GM12878 (cell line): ENCODE measurements at regions not wholly inside any gene's neighbourhood (a gene's known extent, or its start where the extent isn't known, plus 50 kb on each side); places are given as distances from the start of the nearest gene placed in this dataset.

Experiments used
- ATAC-seq: fragments of 200-7000 bp; cut with Tn5 transposase; 3 replicates; pipeline ENCODE4 v1.9.1; 2020; ENCODE audit warnings: mild to moderate bottlenecking, moderate library complexity
- BruUV-seq: library from RNA; stranded (reverse); fragments of 400-500 nt; replicated peaks from 2 replicates; lab custom pipeline; 2021; lab: Mats Ljungman, UMichigan
- CTCF ChIA-PET: fragments of 300-600 bp; sonication (Branson Sonifier 250); formaldehyde crosslinking; extraction: SDS; loops from one replicate; lab custom pipeline; 2021; ENCODE audit warnings: inconsistent platforms; lab: Yijun Ruan, JAX
- POLR2A ChIA-PET: fragments of 350-600 bp; formaldehyde crosslinking; extraction: SDS; loops from one replicate; lab custom pipeline; 2021; ENCODE audit warnings: inconsistent platforms; lab: Charles Lee
- RAD21 ChIA-PET: fragments of 300-600 bp; sonication (Branson Sonifier 250); formaldehyde crosslinking; loops from one replicate; lab custom pipeline; 2023; ENCODE audit warnings: antibody characterized with exemption; ENCODE audit not compliant: unreplicated experiment; lab: Charles Lee
- SMC1A ChIA-PET: fragments of 300-600 bp; sonication (Branson Sonifier 250); formaldehyde crosslinking; loops from one replicate; lab custom pipeline; 2023; ENCODE audit not compliant: unreplicated experiment, uncharacterized antibody; lab: Charles Lee
- DNase-seq: peaks from one replicate; pipeline ENCODE4 v3.0.0-alpha.2; 2011; ENCODE audit warnings: low read depth, low spot score
- FAIRE-seq: peaks from 3 replicates; lab custom pipeline; 2011; peaks lifted over from hg19 to GRCh38; lab: Jason Lieb, UNC
- H2AFZ ChIP-seq: 2 replicates; pipeline ENCODE4 v1.6.0; 2011; ENCODE audit warnings: low read depth, low read length, control low read depth; ENCODE audit not compliant: control insufficient read depth
- H3K27ac ChIP-seq: 2 replicates; pipeline ENCODE4 v1.5.1; 2011; ENCODE audit warnings: control low read depth; ENCODE audit not compliant: control insufficient read depth, insufficient read depth
- H3K27me3 ChIP-seq, 2 experiments: replicated peaks in 1 of 2; 2 replicates each; pipeline versions ENCODE4 v1.6.0 to v1.6.1; 2011; ENCODE audit warnings: low read length in 1 of 2; ENCODE audit not compliant: control insufficient read depth in 2 of 2, insufficient read depth in 2 of 2
- H3K36me3 ChIP-seq, 2 experiments: 2 replicates each; pipeline ENCODE4 v1.5.1; 2011; ENCODE audit warnings: low read length in 1 of 2; ENCODE audit not compliant: control insufficient read depth in 2 of 2, insufficient read depth in 2 of 2
- H3K4me1 ChIP-seq: 2 replicates; pipeline ENCODE4 v1.6.1; 2011; ENCODE audit warnings: mild to moderate bottlenecking, low read length, moderate library complexity, mixed read lengths; ENCODE audit not compliant: control insufficient read depth, insufficient read depth
- H3K4me2 ChIP-seq: 2 replicates; pipeline ENCODE4 v1.6.0; 2011; ENCODE audit warnings: control low read depth; ENCODE audit not compliant: control insufficient read depth, insufficient read depth
- H3K4me3 ChIP-seq: fragments of 200-600 bp; sonication (generic); 2 replicates; pipeline ENCODE4 v1.5.1; 2016
- H3K79me2 ChIP-seq: 2 replicates; pipeline ENCODE4 v1.6.0; 2011; ENCODE audit warnings: low read length; ENCODE audit not compliant: control insufficient read depth, insufficient read depth
- H3K9ac ChIP-seq: 2 replicates; pipeline ENCODE4 v1.8.0; 2011; ENCODE audit warnings: low read length, control low read depth, mixed read lengths; ENCODE audit not compliant: control insufficient read depth, insufficient read depth
- H3K9me3 ChIP-seq: replicated peaks from 3 replicates; pipeline ENCODE4 v1.5.1; 2011; ENCODE audit warnings: mild to moderate bottlenecking, low read length; ENCODE audit not compliant: control insufficient read depth, insufficient read depth
- H4K20me1 ChIP-seq: 2 replicates; pipeline ENCODE4 v1.6.0; 2011; ENCODE audit not compliant: control insufficient read depth, insufficient read depth
- CEBPB ChIP-seq, 2 experiments: fragments of 150-350 bp in 1 of 2; IDR thresholded peaks; 2 replicates each; pipeline ENCODE4 v1.6.1; 2012 to 2014; ENCODE audit warnings: low read depth in 2 of 2, low read length in 2 of 2, borderline replicate concordance in 1 of 2, inconsistent platforms in 1 of 2
- JUNB ChIP-seq: IDR thresholded peaks from 2 replicates; pipeline ENCODE4 v1.6.1; 2016; ENCODE audit warnings: antibody characterized with exemption, mild to moderate bottlenecking
- NBN ChIP-seq: fragments of 450-650 bp; IDR thresholded peaks from 2 replicates; pipeline ENCODE4 v1.6.1; 2016
- PML ChIP-seq: IDR thresholded peaks from 2 replicates; pipeline ENCODE4 v1.6.1; 2012; ENCODE audit warnings: low read length, inconsistent platforms
- SIN3A ChIP-seq: IDR thresholded peaks from 2 replicates; pipeline ENCODE4 v1.6.1; 2012; ENCODE audit warnings: low read depth, low read length, improper control_type of control experiment
- ZNF274 ChIP-seq: IDR thresholded peaks from one replicate; pipeline ENCODE4 v1.8.0; 2011; ENCODE audit not compliant: insufficient read length, insufficient read depth
- WGBS: methylation state at CpG from one replicate; pipeline ENCODE4 v1.1.6; 2016; ENCODE audit warnings: low lambda C conversion rate; ENCODE audit not compliant: insufficient replicate concordance, insufficient coverage; ENCODE audit errors: missing lambda C conversion rate; 5-methylcytosine and 5-hydroxymethylcytosine counted together
- in situ Hi-C: fragments of 300-500 bp; cut with MboI; formaldehyde crosslinking; loops from 9 replicates; pipeline ENCODE4 v1.14.3; 2018; ENCODE audit warnings: mixed read lengths
- intact Hi-C: fragments of 100-400 bp; cut with micrococcal nuclease; formaldehyde crosslinking; loops from one replicate; pipeline ENCODE4 v1.14.2; 2022; ENCODE audit not compliant: unreplicated experiment
- TF ChIP-seq, protein P1 (sequence below): fragments of 150-350 bp; IDR thresholded peaks from 2 replicates; pipeline ENCODE4 v1.6.1; 2014; ENCODE audit warnings: mild to moderate bottlenecking, low read depth, low read length
- TF ChIP-seq, protein P2 (sequence below): IDR thresholded peaks from 2 replicates; pipeline ENCODE4 v1.6.1; 2012; ENCODE audit warnings: mild to moderate bottlenecking, low read depth, low read length
- TF ChIP-seq, protein P3 (sequence below): IDR thresholded peaks from 2 replicates; pipeline ENCODE4 v1.6.1; 2011; ENCODE audit warnings: low read depth, mild to moderate bottlenecking, low read length, moderate library complexity, borderline replicate concordance; ENCODE audit errors: extremely low read depth
- TF ChIP-seq, protein P4 (sequence below): fragments of 450-650 bp; IDR thresholded peaks from 2 replicates; pipeline ENCODE4 v1.6.1; 2016; ENCODE audit warnings: mild to moderate bottlenecking, moderate library complexity, borderline replicate concordance
- TF ChIP-seq, protein P5 (sequence below): fragments of 450-650 bp; IDR thresholded peaks from 2 replicates; pipeline ENCODE4 v1.6.1; 2018; ENCODE audit warnings: mild to moderate bottlenecking, low read depth, moderate library complexity; ENCODE audit not compliant: partially characterized antibody

DNA sequence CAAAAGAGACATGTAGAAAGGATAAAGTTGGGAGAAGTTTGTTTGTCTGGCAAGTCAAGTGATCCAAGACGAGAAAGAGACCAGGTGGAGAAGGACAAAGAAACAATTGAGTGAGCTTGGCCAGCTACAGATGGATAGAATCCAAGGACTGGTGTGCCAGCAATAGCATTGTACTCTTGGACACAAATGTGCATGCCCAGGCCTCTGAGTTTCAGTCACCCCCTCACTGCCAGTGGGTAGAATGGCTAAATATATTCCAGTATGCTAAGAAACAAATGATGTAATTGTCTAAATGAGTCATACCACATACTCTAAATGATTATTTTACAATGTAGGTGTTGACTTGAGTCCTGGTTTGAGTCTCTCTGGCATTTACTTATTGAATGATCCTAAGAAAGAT is 881.3 kb downstream of the LRRTM4 start:
- Histone ChIP-seq H3K27ac (no peak overlapping the region), H3K4me1 (no peaks in the 10 kb centered on the region), H3K4me3 (no peak overlapping the region), H3K27me3 (no peaks in the 10 kb centered on the region), H3K36me3 (no peaks in the 10 kb centered on the region), H4K20me1 (no peaks in the 10 kb centered on the region), H3K9me3 (no peaks in the 10 kb centered on the region), H3K9ac (no peak overlapping the region), H2AFZ (no peak overlapping the region), H3K79me2 (no peaks in the 10 kb centered on the region), H3K4me2 (no peak overlapping the region)
- WGBS = 0% methylated on average over 1 of the region's 1 CpG
- intact Hi-C loops (no loop called here), in situ Hi-C loops (no loop called here)
- no peak for FAIRE-seq
- ATAC-seq = peak; percentile 88
- no peak for DNase-seq
- CTCF ChIA-PET = no interaction called here
- POLR2A ChIA-PET = no interaction called here
- BruUV-seq = no TSS peak
- SMC1A ChIA-PET = no interaction called here
- RAD21 ChIA-PET = no interaction called here
- TF ChIP-seq ZNF274 (no peak), NBN (no peak), SIN3A (no peak), CEBPB (IDR thresholded peaks at IDR 0.05; ENCODE audit: borderline replicate concordance in 1 of 2, low read depth in 2 of 2, low read length in 2 of 2) (no peak), PML (no peak), JUNB (peak; percentile 62)
- TF ChIP-seq, protein P1, sequence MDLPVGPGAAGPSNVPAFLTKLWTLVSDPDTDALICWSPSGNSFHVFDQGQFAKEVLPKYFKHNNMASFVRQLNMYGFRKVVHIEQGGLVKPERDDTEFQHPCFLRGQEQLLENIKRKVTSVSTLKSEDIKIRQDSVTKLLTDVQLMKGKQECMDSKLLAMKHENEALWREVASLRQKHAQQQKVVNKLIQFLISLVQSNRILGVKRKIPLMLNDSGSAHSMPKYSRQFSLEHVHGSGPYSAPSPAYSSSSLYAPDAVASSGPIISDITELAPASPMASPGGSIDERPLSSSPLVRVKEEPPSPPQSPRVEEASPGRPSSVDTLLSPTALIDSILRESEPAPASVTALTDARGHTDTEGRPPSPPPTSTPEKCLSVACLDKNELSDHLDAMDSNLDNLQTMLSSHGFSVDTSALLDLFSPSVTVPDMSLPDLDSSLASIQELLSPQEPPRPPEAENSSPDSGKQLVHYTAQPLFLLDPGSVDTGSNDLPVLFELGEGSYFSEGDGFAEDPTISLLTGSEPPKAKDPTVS = no peak
- TF ChIP-seq, protein P2, sequence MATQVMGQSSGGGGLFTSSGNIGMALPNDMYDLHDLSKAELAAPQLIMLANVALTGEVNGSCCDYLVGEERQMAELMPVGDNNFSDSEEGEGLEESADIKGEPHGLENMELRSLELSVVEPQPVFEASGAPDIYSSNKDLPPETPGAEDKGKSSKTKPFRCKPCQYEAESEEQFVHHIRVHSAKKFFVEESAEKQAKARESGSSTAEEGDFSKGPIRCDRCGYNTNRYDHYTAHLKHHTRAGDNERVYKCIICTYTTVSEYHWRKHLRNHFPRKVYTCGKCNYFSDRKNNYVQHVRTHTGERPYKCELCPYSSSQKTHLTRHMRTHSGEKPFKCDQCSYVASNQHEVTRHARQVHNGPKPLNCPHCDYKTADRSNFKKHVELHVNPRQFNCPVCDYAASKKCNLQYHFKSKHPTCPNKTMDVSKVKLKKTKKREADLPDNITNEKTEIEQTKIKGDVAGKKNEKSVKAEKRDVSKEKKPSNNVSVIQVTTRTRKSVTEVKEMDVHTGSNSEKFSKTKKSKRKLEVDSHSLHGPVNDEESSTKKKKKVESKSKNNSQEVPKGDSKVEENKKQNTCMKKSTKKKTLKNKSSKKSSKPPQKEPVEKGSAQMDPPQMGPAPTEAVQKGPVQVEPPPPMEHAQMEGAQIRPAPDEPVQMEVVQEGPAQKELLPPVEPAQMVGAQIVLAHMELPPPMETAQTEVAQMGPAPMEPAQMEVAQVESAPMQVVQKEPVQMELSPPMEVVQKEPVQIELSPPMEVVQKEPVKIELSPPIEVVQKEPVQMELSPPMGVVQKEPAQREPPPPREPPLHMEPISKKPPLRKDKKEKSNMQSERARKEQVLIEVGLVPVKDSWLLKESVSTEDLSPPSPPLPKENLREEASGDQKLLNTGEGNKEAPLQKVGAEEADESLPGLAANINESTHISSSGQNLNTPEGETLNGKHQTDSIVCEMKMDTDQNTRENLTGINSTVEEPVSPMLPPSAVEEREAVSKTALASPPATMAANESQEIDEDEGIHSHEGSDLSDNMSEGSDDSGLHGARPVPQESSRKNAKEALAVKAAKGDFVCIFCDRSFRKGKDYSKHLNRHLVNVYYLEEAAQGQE = no peak
- TF ChIP-seq, protein P3, sequence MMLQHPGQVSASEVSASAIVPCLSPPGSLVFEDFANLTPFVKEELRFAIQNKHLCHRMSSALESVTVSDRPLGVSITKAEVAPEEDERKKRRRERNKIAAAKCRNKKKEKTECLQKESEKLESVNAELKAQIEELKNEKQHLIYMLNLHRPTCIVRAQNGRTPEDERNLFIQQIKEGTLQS = no peak
- TF ChIP-seq, protein P4, sequence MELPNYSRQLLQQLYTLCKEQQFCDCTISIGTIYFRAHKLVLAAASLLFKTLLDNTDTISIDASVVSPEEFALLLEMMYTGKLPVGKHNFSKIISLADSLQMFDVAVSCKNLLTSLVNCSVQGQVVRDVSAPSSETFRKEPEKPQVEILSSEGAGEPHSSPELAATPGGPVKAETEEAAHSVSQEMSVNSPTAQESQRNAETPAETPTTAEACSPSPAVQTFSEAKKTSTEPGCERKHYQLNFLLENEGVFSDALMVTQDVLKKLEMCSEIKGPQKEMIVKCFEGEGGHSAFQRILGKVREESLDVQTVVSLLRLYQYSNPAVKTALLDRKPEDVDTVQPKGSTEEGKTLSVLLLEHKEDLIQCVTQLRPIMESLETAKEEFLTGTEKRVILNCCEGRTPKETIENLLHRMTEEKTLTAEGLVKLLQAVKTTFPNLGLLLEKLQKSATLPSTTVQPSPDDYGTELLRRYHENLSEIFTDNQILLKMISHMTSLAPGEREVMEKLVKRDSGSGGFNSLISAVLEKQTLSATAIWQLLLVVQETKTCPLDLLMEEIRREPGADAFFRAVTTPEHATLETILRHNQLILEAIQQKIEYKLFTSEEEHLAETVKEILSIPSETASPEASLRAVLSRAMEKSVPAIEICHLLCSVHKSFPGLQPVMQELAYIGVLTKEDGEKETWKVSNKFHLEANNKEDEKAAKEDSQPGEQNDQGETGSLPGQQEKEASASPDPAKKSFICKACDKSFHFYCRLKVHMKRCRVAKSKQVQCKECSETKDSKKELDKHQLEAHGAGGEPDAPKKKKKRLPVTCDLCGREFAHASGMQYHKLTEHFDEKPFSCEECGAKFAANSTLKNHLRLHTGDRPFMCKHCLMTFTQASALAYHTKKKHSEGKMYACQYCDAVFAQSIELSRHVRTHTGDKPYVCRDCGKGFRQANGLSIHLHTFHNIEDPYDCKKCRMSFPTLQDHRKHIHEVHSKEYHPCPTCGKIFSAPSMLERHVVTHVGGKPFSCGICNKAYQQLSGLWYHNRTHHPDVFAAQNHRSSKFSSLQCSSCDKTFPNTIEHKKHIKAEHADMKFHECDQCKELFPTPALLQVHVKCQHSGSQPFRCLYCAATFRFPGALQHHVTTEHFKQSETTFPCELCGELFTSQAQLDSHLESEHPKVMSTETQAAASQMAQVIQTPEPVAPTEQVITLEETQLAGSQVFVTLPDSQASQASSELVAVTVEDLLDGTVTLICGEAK = no peak
- TF ChIP-seq, protein P5, sequence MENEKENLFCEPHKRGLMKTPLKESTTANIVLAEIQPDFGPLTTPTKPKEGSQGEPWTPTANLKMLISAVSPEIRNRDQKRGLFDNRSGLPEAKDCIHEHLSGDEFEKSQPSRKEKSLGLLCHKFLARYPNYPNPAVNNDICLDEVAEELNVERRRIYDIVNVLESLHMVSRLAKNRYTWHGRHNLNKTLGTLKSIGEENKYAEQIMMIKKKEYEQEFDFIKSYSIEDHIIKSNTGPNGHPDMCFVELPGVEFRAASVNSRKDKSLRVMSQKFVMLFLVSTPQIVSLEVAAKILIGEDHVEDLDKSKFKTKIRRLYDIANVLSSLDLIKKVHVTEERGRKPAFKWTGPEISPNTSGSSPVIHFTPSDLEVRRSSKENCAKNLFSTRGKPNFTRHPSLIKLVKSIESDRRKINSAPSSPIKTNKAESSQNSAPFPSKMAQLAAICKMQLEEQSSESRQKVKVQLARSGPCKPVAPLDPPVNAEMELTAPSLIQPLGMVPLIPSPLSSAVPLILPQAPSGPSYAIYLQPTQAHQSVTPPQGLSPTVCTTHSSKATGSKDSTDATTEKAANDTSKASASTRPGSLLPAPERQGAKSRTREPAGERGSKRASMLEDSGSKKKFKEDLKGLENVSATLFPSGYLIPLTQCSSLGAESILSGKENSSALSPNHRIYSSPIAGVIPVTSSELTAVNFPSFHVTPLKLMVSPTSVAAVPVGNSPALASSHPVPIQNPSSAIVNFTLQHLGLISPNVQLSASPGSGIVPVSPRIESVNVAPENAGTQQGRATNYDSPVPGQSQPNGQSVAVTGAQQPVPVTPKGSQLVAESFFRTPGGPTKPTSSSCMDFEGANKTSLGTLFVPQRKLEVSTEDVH = no peak
